Mesendoderm (in vitro differentiated cells): ENCODE measurements at regions not wholly inside any gene's neighbourhood (a gene's known extent, or its start where the extent isn't known, plus 50 kb on each side); places are given as distances from the start of the nearest gene placed in this dataset.

Experiments
- DNase-seq: peaks from one replicate; pipeline ENCODE4 v3.0.0; 2013
- H2AK5ac ChIP-seq: 2 replicates; pipeline ENCODE4 v1.6.1; 2013; ENCODE audit warnings: low read length, inconsistent platforms
- H2BK120ac ChIP-seq: 2 replicates; pipeline ENCODE4 v1.6.1; 2013; ENCODE audit warnings: low read depth, mild to moderate bottlenecking, low read length, moderate library complexity, mixed read lengths
- H2BK15ac ChIP-seq: replicated peaks from 2 replicates; pipeline ENCODE4 v1.6.1; 2013; ENCODE audit warnings: low read depth, mild to moderate bottlenecking, moderate library complexity
- H2BK5ac ChIP-seq: 2 replicates; pipeline ENCODE4 v1.6.1; 2013; ENCODE audit warnings: low read length, inconsistent platforms
- H3K18ac ChIP-seq: 2 replicates; pipeline ENCODE4 v1.6.1; 2013; ENCODE audit warnings: mild to moderate bottlenecking, low read length, mixed read lengths
- H3K23ac ChIP-seq: one replicate; pipeline ENCODE4 v1.6.1; 2013; ENCODE audit warnings: low read length
- H3K27ac ChIP-seq: 2 replicates; pipeline ENCODE4 v1.5.1; 2013; ENCODE audit warnings: low read depth, mild to moderate bottlenecking, inconsistent platforms, low read length, moderate library complexity
- H3K27me3 ChIP-seq: 2 replicates; pipeline ENCODE4 v1.6.1; 2013; ENCODE audit warnings: low read length, control low read depth, mild to moderate bottlenecking, inconsistent platforms; ENCODE audit not compliant: insufficient read depth, poor library complexity
- H3K36me3 ChIP-seq: 2 replicates; pipeline ENCODE4 v1.6.1; 2013; ENCODE audit warnings: low read length, inconsistent platforms; ENCODE audit not compliant: control insufficient read depth, insufficient read depth
- H3K4ac ChIP-seq: one replicate; pipeline ENCODE4 v1.6.1; 2013; ENCODE audit warnings: low read depth, mild to moderate bottlenecking, low read length, moderate library complexity
- H3K4me1 ChIP-seq: 2 replicates; pipeline ENCODE4 v1.6.1; 2013; ENCODE audit warnings: low read depth, low read length, inconsistent platforms; ENCODE audit not compliant: control insufficient read depth
- H3K4me2 ChIP-seq: 2 replicates; pipeline ENCODE4 v1.6.1; 2013; ENCODE audit warnings: low read length
- H3K4me3 ChIP-seq: 2 replicates; pipeline ENCODE4 v1.5.1; 2013; ENCODE audit warnings: mild to moderate bottlenecking, low read length
- H3K56ac ChIP-seq: one replicate; pipeline ENCODE4 v1.6.1; 2013; ENCODE audit warnings: low read length
- H3K79me1 ChIP-seq: 2 replicates; pipeline ENCODE4 v1.6.1; 2013; ENCODE audit warnings: low read length, inconsistent platforms
- H3K79me2 ChIP-seq: 2 replicates; pipeline ENCODE4 v1.6.1; 2013; ENCODE audit warnings: mild to moderate bottlenecking, low read length; ENCODE audit not compliant: control insufficient read depth, insufficient read depth
- H3K9ac ChIP-seq: 2 replicates; pipeline ENCODE4 v1.6.1; 2013; ENCODE audit warnings: low read length, inconsistent platforms
- H4K5ac ChIP-seq: one replicate; pipeline ENCODE4 v1.6.1; 2013; ENCODE audit warnings: low read length
- H4K8ac ChIP-seq: one replicate; pipeline ENCODE4 v1.6.1; 2013; ENCODE audit warnings: low read depth, mild to moderate bottlenecking, control low read depth, low read length, moderate library complexity
- WGBS: extraction: QIAGEN DNeasy Blood & Tissue Kit; methylation state at CpG from one replicate; pipeline ENCODE4 v1.1.7; 2013; ENCODE audit warnings: low lambda C conversion rate, missing lambda C conversion rate; ENCODE audit not compliant: insufficient coverage; ENCODE audit errors: extremely low coverage; 5-methylcytosine and 5-hydroxymethylcytosine counted together

DNA sequence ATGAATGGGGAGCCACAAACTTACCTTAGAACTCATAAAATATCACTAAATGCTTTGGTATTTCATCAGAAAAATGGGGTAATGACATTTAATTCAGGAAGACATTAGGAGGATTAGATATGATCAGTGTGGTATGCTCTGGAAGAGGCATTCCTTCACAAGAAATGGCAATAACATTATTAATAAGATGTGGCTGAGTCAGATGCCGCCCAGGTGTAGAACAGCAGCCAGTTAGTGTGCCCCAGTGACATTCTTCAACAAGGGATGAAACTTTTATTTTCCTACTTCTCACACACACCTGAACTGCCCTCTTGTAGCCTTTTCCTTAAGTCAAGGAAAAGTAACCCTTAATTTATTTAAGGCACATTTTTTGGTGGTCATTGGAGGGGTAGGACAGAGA lies 69.2 kb upstream of the DYNAP start:
- H3K27ac ChIP-seq, result no peak overlapping the region
- no peaks in the 10 kb centered on the region for H3K4me1 ChIP-seq
- H3K23ac ChIP-seq, result no peak overlapping the region
- no peak overlapping the region for H4K8ac ChIP-seq
- H3K4me3 ChIP-seq, result no peak overlapping the region
- H3K79me1 ChIP-seq, result no peaks in the 10 kb centered on the region
- no peak overlapping the region for H2BK120ac ChIP-seq
- H2BK15ac ChIP-seq, result no peak overlapping the region
- no CpG with 5 or more reads among the region's 1 CpG for WGBS
- H3K9ac ChIP-seq, result no peak overlapping the region
- H3K4me2 ChIP-seq, result no peak overlapping the region
- no peak for DNase-seq
- H3K79me2 ChIP-seq, result no peaks in the 10 kb centered on the region
- H4K5ac ChIP-seq, result no peak overlapping the region
- no peak overlapping the region for H2AK5ac ChIP-seq
- no peaks in the 10 kb centered on the region for H3K27me3 ChIP-seq
- no peak overlapping the region for H3K4ac ChIP-seq
- H3K18ac ChIP-seq, result no peak overlapping the region
- H3K56ac ChIP-seq, result no peak overlapping the region
- H3K36me3 ChIP-seq, result no peaks in the 10 kb centered on the region
- no peak overlapping the region for H2BK5ac ChIP-seq

DNA sequence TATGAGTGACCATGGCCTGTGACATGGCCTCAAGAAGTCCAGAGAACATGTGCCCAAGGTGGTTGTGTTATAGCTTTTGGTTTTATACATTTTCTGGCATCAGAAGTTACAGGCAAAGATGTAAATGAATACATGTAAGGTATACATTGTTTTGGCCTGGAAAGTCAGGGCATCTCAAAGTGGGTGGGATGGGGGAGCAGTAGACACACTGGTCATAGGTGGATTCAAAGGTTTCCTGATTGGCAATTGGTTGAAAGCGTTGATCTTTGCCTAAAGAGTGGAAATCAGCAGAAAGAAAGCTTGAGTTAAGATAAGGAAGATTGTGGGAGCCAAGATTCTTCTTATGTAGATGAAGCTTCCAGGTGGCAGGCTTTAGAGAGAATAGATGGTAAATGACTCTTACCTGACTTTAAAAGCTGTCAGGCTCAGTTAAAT lies 62.1 kb upstream of the DYNAP start:
- no peaks in the 10 kb centered on the region for H3K79me1 ChIP-seq
- H2BK5ac ChIP-seq, result no peak overlapping the region
- H4K5ac ChIP-seq, result no peak overlapping the region
- no peaks in the 10 kb centered on the region for H3K27me3 ChIP-seq
- no peak overlapping the region for H2BK15ac ChIP-seq
- no peak overlapping the region for H2AK5ac ChIP-seq
- H3K18ac ChIP-seq, result peak overlapping the region; percentile 51
- H2BK120ac ChIP-seq, result no peak overlapping the region
- no peaks in the 10 kb centered on the region for H3K36me3 ChIP-seq
- no peak overlapping the region for H3K4me3 ChIP-seq
- H4K8ac ChIP-seq, result no peak overlapping the region
- DNase-seq, result peak; percentile 63
- no peak overlapping the region for H3K23ac ChIP-seq
- no peak overlapping the region for H3K4ac ChIP-seq
- H3K27ac ChIP-seq, result peak overlapping the region; percentile 5
- H3K4me2 ChIP-seq, result no peak overlapping the region
- no peak overlapping the region for H3K9ac ChIP-seq
- peaks cover 10% of the 10 kb centered on the region for H3K4me1 ChIP-seq
- no peaks in the 10 kb centered on the region for H3K79me2 ChIP-seq
- H3K56ac ChIP-seq, result no peak overlapping the region
- WGBS, result no CpG with 5 or more reads among the region's 1 CpG

DNA sequence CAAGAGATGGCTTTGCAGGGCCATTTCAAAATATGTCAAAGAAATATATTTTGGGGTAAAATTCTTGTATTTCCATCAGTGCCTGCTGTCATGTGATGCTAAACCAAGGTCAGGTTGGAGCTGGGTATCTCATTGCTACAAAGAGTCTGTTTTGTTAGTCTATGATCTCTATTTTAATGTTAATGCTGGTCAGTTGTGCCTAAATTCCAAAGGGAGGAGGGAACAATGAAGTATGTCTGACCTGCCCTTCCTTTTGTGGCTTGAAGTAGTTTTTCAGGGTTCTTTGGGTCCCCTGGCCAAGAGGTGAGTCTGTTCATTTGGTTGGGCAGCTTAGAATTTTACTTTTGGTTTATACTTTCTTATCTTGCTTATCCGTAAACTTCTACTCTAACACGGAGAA lies 61.6 kb upstream of the DYNAP start:
- H3K9ac ChIP-seq, result no peak overlapping the region
- H3K27me3 ChIP-seq, result no peaks in the 10 kb centered on the region
- H3K18ac ChIP-seq, result no peak overlapping the region
- H2BK120ac ChIP-seq, result no peak overlapping the region
- H3K4me3 ChIP-seq, result no peak overlapping the region
- no peak overlapping the region for H3K23ac ChIP-seq
- peaks cover 10% of the 10 kb centered on the region for H3K4me1 ChIP-seq
- H2AK5ac ChIP-seq, result no peak overlapping the region
- H3K36me3 ChIP-seq, result no peaks in the 10 kb centered on the region
- no peak overlapping the region for H3K4ac ChIP-seq
- no peaks in the 10 kb centered on the region for H3K79me2 ChIP-seq
- no peak overlapping the region for H2BK15ac ChIP-seq
- H2BK5ac ChIP-seq, result no peak overlapping the region
- no peak overlapping the region for H3K27ac ChIP-seq
- no peak overlapping the region for H3K56ac ChIP-seq
- H4K5ac ChIP-seq, result no peak overlapping the region
- no CpG with 5 or more reads among the region's 2 CpGs for whole genome bisulfite sequencing
- no peaks in the 10 kb centered on the region for H3K79me1 ChIP-seq
- H4K8ac ChIP-seq, result no peak overlapping the region
- no peak overlapping the region for H3K4me2 ChIP-seq
- peak; percentile 21 for DNase-seq

DNA sequence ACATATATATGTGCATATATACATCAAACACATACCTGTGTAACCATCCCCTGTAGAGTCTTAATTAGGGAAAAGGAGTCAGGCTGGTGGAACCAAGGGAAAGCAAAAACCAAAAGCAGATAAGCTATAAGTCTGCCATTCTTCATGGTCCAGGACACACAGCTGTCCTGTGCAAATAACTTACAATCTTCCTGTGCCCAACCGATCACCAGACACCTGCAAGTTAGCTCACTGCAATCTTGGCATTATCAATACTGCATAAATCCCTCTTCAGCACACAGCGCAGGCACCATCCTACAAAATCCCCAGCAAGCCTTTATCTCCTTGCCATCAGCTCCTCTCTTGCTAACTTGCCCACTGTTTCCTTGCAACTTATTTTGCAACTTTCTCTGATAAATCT lies 60.8 kb upstream of the DYNAP start:
- Histone ChIP-seq H2AK5ac (no peak overlapping the region), H4K5ac (no peak overlapping the region), H3K36me3 (no peaks in the 10 kb centered on the region), H2BK120ac (peak overlapping the region; percentile 38), H2BK15ac (no peak overlapping the region), H3K79me2 (no peaks in the 10 kb centered on the region), H3K18ac (peak overlapping the region; percentile 39), H3K4ac (no peak overlapping the region), H3K27ac (no peak overlapping the region), H3K9ac (no peak overlapping the region), H3K79me1 (no peaks in the 10 kb centered on the region), H3K4me2 (no peak overlapping the region), H2BK5ac (no peak overlapping the region), H4K8ac (no peak overlapping the region), H3K4me3 (no peak overlapping the region), H3K27me3 (no peaks in the 10 kb centered on the region), H3K56ac (no peak overlapping the region), H3K4me1 (peaks cover 10% of the 10 kb centered on the region), H3K23ac (no peak overlapping the region)
- DNase-seq, result no peak
- no CpG with 5 or more reads among the region's 2 CpGs for WGBS

DNA sequence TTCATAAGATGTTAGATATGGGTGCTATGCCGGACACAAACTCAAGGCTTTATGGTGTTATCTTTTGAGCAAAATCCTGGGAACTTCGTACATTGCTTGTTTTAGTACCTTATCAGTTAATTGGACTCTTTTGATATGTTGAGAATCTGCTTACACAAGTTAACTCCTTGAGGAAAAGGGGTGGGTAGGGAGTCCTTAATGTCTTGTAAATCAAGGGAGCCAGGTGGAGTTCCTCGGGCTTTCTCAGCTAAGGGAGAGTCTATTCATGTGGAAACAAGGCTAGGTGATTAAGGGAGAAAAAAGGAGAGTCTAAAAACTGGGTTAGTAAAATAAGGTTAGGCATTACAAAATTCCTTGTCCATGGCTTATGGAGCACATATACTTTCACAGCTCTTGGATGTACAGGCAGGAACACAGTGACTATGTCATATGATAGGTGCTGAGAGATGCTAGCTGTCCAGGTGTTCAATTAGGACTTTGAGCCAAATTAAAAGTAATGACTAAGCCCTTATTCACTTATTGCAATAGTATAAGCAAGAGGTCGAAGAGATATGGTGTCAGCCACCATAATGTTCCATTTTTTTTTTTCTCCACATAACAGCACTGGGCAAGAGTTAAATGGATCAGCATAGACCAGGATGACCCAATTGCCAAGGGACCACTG lies 59.5 kb upstream of the DYNAP start:
- no peaks in the 10 kb centered on the region for H3K27me3 ChIP-seq
- DNase-seq, result peak; percentile 23
- H3K79me1 ChIP-seq, result no peaks in the 10 kb centered on the region
- H3K27ac ChIP-seq, result no peak overlapping the region
- no peak overlapping the region for H2BK5ac ChIP-seq
- no peak overlapping the region for H3K4ac ChIP-seq
- H3K56ac ChIP-seq, result no peak overlapping the region
- no peak overlapping the region for H2BK120ac ChIP-seq
- no peak overlapping the region for H3K18ac ChIP-seq
- H3K79me2 ChIP-seq, result no peaks in the 10 kb centered on the region
- H3K4me1 ChIP-seq, result peaks cover 10% of the 10 kb centered on the region
- H2AK5ac ChIP-seq, result no peak overlapping the region
- no peak overlapping the region for H4K8ac ChIP-seq
- WGBS, result no CpG with 5 or more reads among the region's 4 CpGs
- H3K23ac ChIP-seq, result peak overlapping the region; percentile 24
- no peaks in the 10 kb centered on the region for H3K36me3 ChIP-seq
- no peak overlapping the region for H3K4me3 ChIP-seq
- H3K4me2 ChIP-seq, result no peak overlapping the region
- no peak overlapping the region for H2BK15ac ChIP-seq
- H3K9ac ChIP-seq, result no peak overlapping the region
- no peak overlapping the region for H4K5ac ChIP-seq

DNA sequence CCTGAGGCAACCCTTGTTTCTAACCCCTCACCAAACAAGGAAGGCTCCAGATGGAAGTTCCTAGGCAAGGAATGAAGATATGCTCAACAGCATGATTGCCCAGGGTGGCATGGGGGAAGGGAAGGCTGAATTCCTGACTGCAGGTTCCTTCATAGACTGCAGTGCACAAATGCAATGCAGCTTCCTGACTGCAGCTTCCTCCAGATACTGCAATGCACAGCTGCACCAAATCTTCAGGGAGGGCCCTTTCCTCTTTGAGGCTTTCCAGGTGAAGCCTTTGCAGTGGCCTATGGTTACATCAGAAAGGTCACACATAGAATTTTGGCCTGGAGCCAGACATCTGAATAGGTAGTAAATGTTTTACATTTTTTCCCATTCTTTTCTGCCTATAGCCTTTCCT lies 58.8 kb upstream of the DYNAP start:
- Histone ChIP-seq H3K79me2 (no peaks in the 10 kb centered on the region), H3K9ac (no peak overlapping the region), H3K27ac (no peak overlapping the region), H3K4me2 (no peak overlapping the region), H3K4me3 (no peak overlapping the region), H4K5ac (no peak overlapping the region), H3K56ac (no peak overlapping the region), H2BK15ac (no peak overlapping the region), H3K18ac (no peak overlapping the region), H2BK5ac (no peak overlapping the region), H3K23ac (peak overlapping the region; percentile 24), H3K4ac (no peak overlapping the region), H3K36me3 (no peaks in the 10 kb centered on the region), H3K4me1 (peaks cover 10% of the 10 kb centered on the region), H3K79me1 (no peaks in the 10 kb centered on the region), H2AK5ac (no peak overlapping the region), H4K8ac (no peak overlapping the region), H2BK120ac (no peak overlapping the region), H3K27me3 (no peaks in the 10 kb centered on the region)
- peak; percentile 44 for DNase-seq
